HCT116 (cell line): ENCODE measurements at regions not wholly inside any gene's neighbourhood (a gene's known extent, or its start where the extent isn't known, plus 50 kb on each side); places are given as distances from the start of the nearest gene placed in this dataset.

Experiments
- ATAC-seq: fragments of 200-7000 bp; cut with Tn5 transposase; 2 replicates; pipeline ENCODE4 v1.9.1; 2020; ENCODE audit warnings: mild to moderate bottlenecking, moderate library complexity
- BruUV-seq: library from RNA; stranded (reverse); fragments of 400-500 nt; replicated peaks from 2 replicates; lab custom pipeline; 2021; lab: Mats Ljungman, UMichigan
- CTCF ChIA-PET: fragments of 300-600 bp; sonication (Branson Sonifier 250); formaldehyde crosslinking; loops from one replicate; lab custom pipeline; 2021; ENCODE audit warnings: antibody characterized with exemption; lab: Charles Lee
- POLR2A ChIA-PET: fragments of 300-600, 350-600 bp; sonication (Branson Sonifier 250); formaldehyde crosslinking; loops from one replicate; lab custom pipeline; 2021; ENCODE audit warnings: antibody characterized with exemption; lab: Charles Lee
- RAD21 ChIA-PET, 2 experiments: fragments of 300-600 bp; sonication (Branson Sonifier 250); formaldehyde crosslinking; loops; one replicate each; lab custom pipeline; 2023; ENCODE audit warnings: low total read pairs in 2 of 2; ENCODE audit not compliant: uncharacterized antibody in 2 of 2, unreplicated experiment in 2 of 2, low non-redundant PET in 1 of 2; lab: Charles Lee
- DNase-seq: peaks from one replicate; pipeline ENCODE4 v3.0.0-alpha.2; 2010; ENCODE audit warnings: low read depth, low spot score
- H2AFZ ChIP-seq: fragments of 200-600 bp; shearing (Covaris generic), sonication (generic); 2 replicates; pipeline ENCODE4 v1.6.1; 2017; ENCODE audit warnings: low read depth, mixed run types, mixed read lengths, antibody characterized with exemption, low read length; ENCODE audit not compliant: poor library complexity, severe bottlenecking
- H3K27ac ChIP-seq: 2 replicates; pipeline ENCODE4 v1.5.1; 2012; ENCODE audit warnings: low read depth, low read length
- H3K27me3 ChIP-seq: fragments of 200-600 bp; sonication (generic); 2 replicates; pipeline ENCODE4 v1.6.1; 2016; ENCODE audit warnings: mixed run types, low read length, mixed read lengths; ENCODE audit not compliant: insufficient read depth
- H3K36me3 ChIP-seq, 2 experiments: fragments of 200-500 bp in 1 of 2; fragments of 200-600 bp in 1 of 2; sonication (Bioruptor generic) in 1 of 2; sonication (generic) in 1 of 2; 2 replicates each; pipeline versions ENCODE4 v1.5.1 to v1.6.1; 2014 to 2016; ENCODE audit warnings: low read length in 2 of 2, inconsistent platforms in 1 of 2, mixed read lengths in 1 of 2, mixed run types in 1 of 2; ENCODE audit not compliant: insufficient read depth in 2 of 2, control insufficient read depth in 1 of 2
- H3K4me1 ChIP-seq, 2 experiments: fragments of 200-600 bp in 1 of 2; sonication (generic) in 1 of 2; 2 replicates each; pipeline versions ENCODE4 v1.5.1 to v1.6.1; 2012 to 2017; ENCODE audit warnings: low read length in 2 of 2, inconsistent platforms in 1 of 2, mild to moderate bottlenecking in 1 of 2, mixed read lengths in 1 of 2, mixed run types in 1 of 2, moderate library complexity in 1 of 2; ENCODE audit not compliant: insufficient read depth in 2 of 2, control insufficient read depth in 1 of 2
- H3K4me2 ChIP-seq: fragments of 200-600 bp; sonication (generic); 2 replicates; pipeline ENCODE4 v1.6.1; 2017; ENCODE audit warnings: mixed run types, low read length, mixed read lengths
- H3K4me3 ChIP-seq, 2 experiments: fragments of 200-600 bp in 1 of 2; sonication (generic) in 1 of 2; replicated peaks in 1 of 2; 2 replicates each; pipeline ENCODE4 v1.5.1; 2011 to 2016; ENCODE audit warnings: low read length in 2 of 2, control low read depth in 1 of 2, low read depth in 1 of 2, mild to moderate bottlenecking in 1 of 2, mixed read lengths in 1 of 2, mixed run types in 1 of 2
- H3K79me2 ChIP-seq: fragments of 200-600 bp; sonication (generic); 2 replicates; pipeline ENCODE4 v1.6.1; 2017; ENCODE audit warnings: mild to moderate bottlenecking, mixed run types, low read length, moderate library complexity, mixed read lengths; ENCODE audit not compliant: insufficient read depth
- H3K9ac ChIP-seq: fragments of 200-600 bp; sonication (generic); 2 replicates; pipeline ENCODE4 v1.6.1; 2016; ENCODE audit warnings: low read length, mixed read lengths
- H3K9me2 ChIP-seq: fragments of 200-600 bp; sonication (generic), shearing (Covaris generic); 2 replicates; pipeline ENCODE4 v1.6.1; 2017; ENCODE audit warnings: mixed run types, mild to moderate bottlenecking, moderate library complexity; ENCODE audit not compliant: insufficient read depth
- H3K9me3 ChIP-seq, 2 experiments: fragments of 200-500 bp in 1 of 2; fragments of 200-600 bp in 1 of 2; sonication (Bioruptor generic) in 1 of 2; sonication (generic) in 1 of 2; 2 replicates each; pipeline ENCODE4 v1.6.1; 2014 to 2017; ENCODE audit warnings: low read length in 2 of 2, mixed read lengths in 2 of 2, inconsistent platforms in 1 of 2, low read depth in 1 of 2, mild to moderate bottlenecking in 1 of 2, mixed run types in 1 of 2, moderate library complexity in 1 of 2; ENCODE audit not compliant: control insufficient read depth in 1 of 2, insufficient read depth in 1 of 2
- H4K20me1 ChIP-seq: fragments of 200-600 bp; sonication (generic), shearing (Covaris generic); 2 replicates; pipeline ENCODE4 v1.6.1; 2017; ENCODE audit warnings: mixed run types, mild to moderate bottlenecking, moderate library complexity; ENCODE audit not compliant: insufficient read depth
- CTCF ChIP-seq, 3 experiments: fragments of 200-600 bp in 1 of 3; sonication (generic) in 1 of 3; IDR thresholded peaks in 2 of 3; conservative IDR thresholded peaks in 1 of 3; 2 replicates each; pipeline ENCODE4 v1.5.1; 2012 to 2017; ENCODE audit warnings: low read depth in 2 of 3, low read length in 2 of 3, antibody characterized with exemption in 1 of 3, borderline replicate concordance in 1 of 3, control low read depth in 1 of 3, mild to moderate bottlenecking in 1 of 3, mixed read lengths in 1 of 3, mixed run types in 1 of 3, moderate library complexity in 1 of 3; ENCODE audit not compliant: insufficient read depth in 1 of 3
- EGR1 ChIP-seq: IDR thresholded peaks from 2 replicates; pipeline ENCODE4 v1.6.1; 2012; ENCODE audit warnings: low read depth
- FOSL1 ChIP-seq: IDR thresholded peaks from 2 replicates; pipeline ENCODE4 v1.6.1; 2012; ENCODE audit warnings: low read depth
- MAX ChIP-seq: IDR thresholded peaks from 2 replicates; pipeline ENCODE4 v1.6.1; 2012
- RAD21 ChIP-seq: IDR thresholded peaks from 2 replicates; pipeline ENCODE4 v1.6.1; 2012; ENCODE audit warnings: low read depth, mild to moderate bottlenecking
- SP1 ChIP-seq: IDR thresholded peaks from 2 replicates; pipeline ENCODE4 v1.6.1; 2012; ENCODE audit warnings: low read depth
- TCF7L2 ChIP-seq: IDR thresholded peaks from 2 replicates; pipeline ENCODE4 v1.7.0; 2011; ENCODE audit warnings: borderline replicate concordance, inconsistent platforms; ENCODE audit not compliant: insufficient read depth, insufficient read length; ENCODE audit errors: extremely low read depth
- ZNF274 ChIP-seq: fragments of 200-500 bp; sonication (Bioruptor generic); IDR thresholded peaks from 2 replicates; pipeline ENCODE4 v1.6.1; 2014; ENCODE audit warnings: mild to moderate bottlenecking, low read depth, low read length, inconsistent platforms
- intact Hi-C: fragments of 100-400 bp; cut with micrococcal nuclease; formaldehyde crosslinking; loops from 2 replicates; pipeline ENCODE4 v1.10.0; 2022
- TF ChIP-seq, protein P1 (sequence below): IDR thresholded peaks from 2 replicates; pipeline ENCODE4 v1.6.1; 2012; ENCODE audit warnings: low read depth
- TF ChIP-seq, protein P2 (sequence below): IDR thresholded peaks from 2 replicates; pipeline ENCODE4 v1.6.1; 2011; ENCODE audit warnings: mild to moderate bottlenecking, low read length, moderate library complexity; ENCODE audit not compliant: insufficient replicate concordance; ENCODE audit errors: extremely low read depth

DNA sequence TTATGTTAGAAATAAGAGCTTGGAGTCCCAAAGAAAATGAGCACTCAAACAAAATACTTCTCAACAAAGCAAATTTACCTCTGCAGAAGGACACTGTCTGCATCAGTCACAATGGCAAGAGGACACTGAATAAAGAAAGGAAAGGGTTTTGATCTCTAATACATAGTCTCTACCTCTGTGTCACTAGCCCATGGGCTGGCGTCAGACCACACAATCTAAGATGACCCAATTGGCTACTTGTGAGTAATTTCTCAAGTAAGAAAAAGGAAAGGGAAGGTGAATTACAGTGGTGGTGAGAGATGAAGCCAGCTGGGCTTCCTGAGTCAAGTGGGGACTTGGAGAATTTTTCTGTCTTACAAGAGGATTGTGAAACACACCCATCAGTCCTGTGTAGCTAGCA is 257.9 kb upstream of the AMELY start (continued):
- TF ChIP-seq CTCF (IDR thresholded peaks at IDR 0.05 in 2 of 3, conservative IDR thresholded peaks at IDR 0.05 in 1 of 3; ENCODE audit: borderline replicate concordance in 1 of 3, insufficient read depth in 1 of 3, low read depth in 2 of 3, low read length in 2 of 3) (no peak), ZNF274 (no peak), MAX (no peak), SP1 (no peak)

DNA sequence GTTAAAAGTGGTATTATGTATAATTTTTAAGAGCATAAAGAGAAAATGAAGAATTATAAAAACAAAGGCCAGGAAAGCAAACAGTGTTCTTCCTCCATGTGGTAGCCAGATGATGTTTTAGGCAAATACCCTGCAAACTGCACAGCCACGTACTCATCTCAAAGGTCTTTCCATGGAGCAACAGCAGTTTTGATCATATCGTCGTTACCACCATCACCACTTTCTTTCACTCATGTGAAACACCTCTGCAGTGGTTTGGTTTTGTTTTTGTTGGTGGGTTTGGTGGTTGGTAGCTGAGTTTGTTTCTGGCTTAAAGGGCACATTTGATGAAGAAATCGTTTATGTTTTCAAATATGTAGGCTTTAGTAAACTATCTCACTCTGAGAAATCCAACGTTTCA is 229.9 kb upstream of the AMELY start:
- TF ChIP-seq EGR1 (no peak), RAD21 (no peak), TCF7L2 (no peak), FOSL1 (no peak)
- TF ChIP-seq, protein P1, sequence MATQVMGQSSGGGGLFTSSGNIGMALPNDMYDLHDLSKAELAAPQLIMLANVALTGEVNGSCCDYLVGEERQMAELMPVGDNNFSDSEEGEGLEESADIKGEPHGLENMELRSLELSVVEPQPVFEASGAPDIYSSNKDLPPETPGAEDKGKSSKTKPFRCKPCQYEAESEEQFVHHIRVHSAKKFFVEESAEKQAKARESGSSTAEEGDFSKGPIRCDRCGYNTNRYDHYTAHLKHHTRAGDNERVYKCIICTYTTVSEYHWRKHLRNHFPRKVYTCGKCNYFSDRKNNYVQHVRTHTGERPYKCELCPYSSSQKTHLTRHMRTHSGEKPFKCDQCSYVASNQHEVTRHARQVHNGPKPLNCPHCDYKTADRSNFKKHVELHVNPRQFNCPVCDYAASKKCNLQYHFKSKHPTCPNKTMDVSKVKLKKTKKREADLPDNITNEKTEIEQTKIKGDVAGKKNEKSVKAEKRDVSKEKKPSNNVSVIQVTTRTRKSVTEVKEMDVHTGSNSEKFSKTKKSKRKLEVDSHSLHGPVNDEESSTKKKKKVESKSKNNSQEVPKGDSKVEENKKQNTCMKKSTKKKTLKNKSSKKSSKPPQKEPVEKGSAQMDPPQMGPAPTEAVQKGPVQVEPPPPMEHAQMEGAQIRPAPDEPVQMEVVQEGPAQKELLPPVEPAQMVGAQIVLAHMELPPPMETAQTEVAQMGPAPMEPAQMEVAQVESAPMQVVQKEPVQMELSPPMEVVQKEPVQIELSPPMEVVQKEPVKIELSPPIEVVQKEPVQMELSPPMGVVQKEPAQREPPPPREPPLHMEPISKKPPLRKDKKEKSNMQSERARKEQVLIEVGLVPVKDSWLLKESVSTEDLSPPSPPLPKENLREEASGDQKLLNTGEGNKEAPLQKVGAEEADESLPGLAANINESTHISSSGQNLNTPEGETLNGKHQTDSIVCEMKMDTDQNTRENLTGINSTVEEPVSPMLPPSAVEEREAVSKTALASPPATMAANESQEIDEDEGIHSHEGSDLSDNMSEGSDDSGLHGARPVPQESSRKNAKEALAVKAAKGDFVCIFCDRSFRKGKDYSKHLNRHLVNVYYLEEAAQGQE: no peak
- TF ChIP-seq, protein P2, sequence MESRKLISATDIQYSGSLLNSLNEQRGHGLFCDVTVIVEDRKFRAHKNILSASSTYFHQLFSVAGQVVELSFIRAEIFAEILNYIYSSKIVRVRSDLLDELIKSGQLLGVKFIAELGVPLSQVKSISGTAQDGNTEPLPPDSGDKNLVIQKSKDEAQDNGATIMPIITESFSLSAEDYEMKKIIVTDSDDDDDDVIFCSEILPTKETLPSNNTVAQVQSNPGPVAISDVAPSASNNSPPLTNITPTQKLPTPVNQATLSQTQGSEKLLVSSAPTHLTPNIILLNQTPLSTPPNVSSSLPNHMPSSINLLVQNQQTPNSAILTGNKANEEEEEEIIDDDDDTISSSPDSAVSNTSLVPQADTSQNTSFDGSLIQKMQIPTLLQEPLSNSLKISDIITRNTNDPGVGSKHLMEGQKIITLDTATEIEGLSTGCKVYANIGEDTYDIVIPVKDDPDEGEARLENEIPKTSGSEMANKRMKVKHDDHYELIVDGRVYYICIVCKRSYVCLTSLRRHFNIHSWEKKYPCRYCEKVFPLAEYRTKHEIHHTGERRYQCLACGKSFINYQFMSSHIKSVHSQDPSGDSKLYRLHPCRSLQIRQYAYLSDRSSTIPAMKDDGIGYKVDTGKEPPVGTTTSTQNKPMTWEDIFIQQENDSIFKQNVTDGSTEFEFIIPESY: no peak
- TF ChIP-seq, all 23 proteins: peak for 0
- Histone ChIP-seq H3K9me2 (no peaks in the 10 kb centered on the region), H2AFZ (no peak overlapping the region), H3K4me2 (no peak overlapping the region), H3K27me3 (no peaks in the 10 kb centered on the region), H3K79me2 (no peaks in the 10 kb centered on the region), H3K36me3 (no peaks in the 10 kb centered on the region), H3K27ac (no peak overlapping the region), H4K20me1 (no peaks in the 10 kb centered on the region), H3K4me1 (no peaks in the 10 kb centered on the region), H3K4me3 (no peak overlapping the region), H3K9me3 (no peaks in the 10 kb centered on the region), H3K9ac (no peak overlapping the region)
- ChIA-PET POLR2A (no interaction called here), CTCF (no interaction called here), RAD21 (no interaction called here)
- no peak for DNase-seq
- ATAC-seq: no peak
- intact Hi-C loops: no loop called here
- no TSS peak for BruUV-seq
